Fibroblast of lung (primary cell): ENCODE measurements at regions not wholly inside any gene's neighbourhood (a gene's known extent, or its start where the extent isn't known, plus 50 kb on each side); places are given as distances from the start of the nearest gene placed in this dataset.

Source experiments
- DNase-seq, 2 donors: peaks; one replicate each; pipeline versions ENCODE4 v3.0.0 to v3.0.0-alpha.2; 2010; ENCODE audit warnings: low read depth in 2 of 2
- H2AFZ ChIP-seq: 2 replicates; pipeline ENCODE4 v1.5.1; 2012; ENCODE audit warnings: low read length, control low read depth, inconsistent platforms
- H3K27ac ChIP-seq: 2 replicates; pipeline ENCODE4 v1.5.1; 2011; ENCODE audit warnings: low read length, control low read depth; ENCODE audit not compliant: insufficient read depth
- H3K27me3 ChIP-seq: 2 replicates; pipeline ENCODE4 v1.5.1; 2011; ENCODE audit warnings: mild to moderate bottlenecking, low read length; ENCODE audit not compliant: control insufficient read depth, insufficient read depth
- H3K36me3 ChIP-seq: 2 replicates; pipeline ENCODE4 v1.5.1; 2011; ENCODE audit warnings: low read length; ENCODE audit not compliant: control insufficient read depth, insufficient read depth
- H3K4me1 ChIP-seq: 2 replicates; pipeline ENCODE4 v1.5.1; 2011; ENCODE audit warnings: low read length; ENCODE audit not compliant: control insufficient read depth, insufficient read depth; ENCODE audit errors: extremely low read depth
- H3K4me2 ChIP-seq: 2 replicates; pipeline ENCODE4 v1.5.1; 2011; ENCODE audit warnings: low read length, control low read depth; ENCODE audit not compliant: insufficient read depth; ENCODE audit errors: extremely low read depth
- H3K4me3 ChIP-seq, 4 experiments: fragments of 200-600 bp in 1 of 4; sonication (generic) in 1 of 4; replicated peaks in 1 of 4; 2 replicates each; pipeline ENCODE4 v1.5.1; 2011 to 2016; ENCODE audit warnings: low read length in 4 of 4, low read depth in 3 of 4, mild to moderate bottlenecking in 3 of 4, control low read depth in 2 of 4, inconsistent platforms in 1 of 4, mixed read lengths in 1 of 4; ENCODE audit not compliant: insufficient read depth in 1 of 4; ENCODE audit errors: control extremely low read depth in 1 of 4
- H3K79me2 ChIP-seq: 2 replicates; pipeline ENCODE4 v1.5.1; 2012; ENCODE audit warnings: mild to moderate bottlenecking, low read length, inconsistent platforms; ENCODE audit not compliant: control insufficient read depth, insufficient read depth
- H3K9ac ChIP-seq: 2 replicates; pipeline ENCODE4 v1.5.1; 2011; ENCODE audit warnings: mild to moderate bottlenecking, low read length, control low read depth; ENCODE audit not compliant: insufficient read depth
- H3K9me3 ChIP-seq: 2 replicates; pipeline ENCODE4 v1.5.1; 2012; ENCODE audit warnings: low read depth, low read length; ENCODE audit not compliant: control insufficient read depth, insufficient read depth
- H4K20me1 ChIP-seq: 2 replicates; pipeline ENCODE4 v1.5.1; 2011; ENCODE audit warnings: low read length; ENCODE audit not compliant: control insufficient read depth, insufficient read depth; ENCODE audit errors: extremely low read depth
- CTCF ChIP-seq, 2 donors: IDR thresholded peaks in 1 of 2; conservative IDR thresholded peaks in 1 of 2; 1 replicate in 1 of 2; 2 replicates in 1 of 2; pipeline ENCODE4 v1.5.1; 2011 to 2012; ENCODE audit warnings: low read length in 2 of 2, control low read depth in 1 of 2, inconsistent platforms in 1 of 2, low read depth in 1 of 2, mild to moderate bottlenecking in 1 of 2
- EZH2 ChIP-seq: IDR thresholded peaks from 2 replicates; pipeline ENCODE4 v1.5.1; 2012; ENCODE audit warnings: low read length, control low read depth, mild to moderate bottlenecking; ENCODE audit errors: missing control alignments

- Histone ChIP-seq H3K9ac (no peak overlapping the region), H2AFZ (no peak overlapping the region), H3K27ac (no peak overlapping the region), H3K36me3 (no peaks in the 10 kb centered on the region), H3K4me3 (no peak overlapping the region), H3K4me1 (no peaks in the 10 kb centered on the region), H4K20me1 (no peaks in the 10 kb centered on the region), H3K27me3 (no peaks in the 10 kb centered on the region), H3K4me2 (no peak overlapping the region), H3K79me2 (no peaks in the 10 kb centered on the region), H3K9me3 (no peaks in the 10 kb centered on the region)
- TF ChIP-seq CTCF (conservative IDR thresholded peaks at IDR 0.05 in 1 of 2, IDR thresholded peaks at IDR 0.05 in 1 of 2; ENCODE audit: low read depth in 1 of 2, low read length in 2 of 2) (no peak), EZH2 (no peak)
- no peak for DNase-seq
Measured at GRCh38 chr14:28876572-28876945, 110.0 kb downstream of the FOXG1 start.

GRCh38 chr14:28877923-28878322 is 111.3 kb downstream of the FOXG1 start:
- TF ChIP-seq CTCF (conservative IDR thresholded peaks at IDR 0.05 in 1 of 2, IDR thresholded peaks at IDR 0.05 in 1 of 2; ENCODE audit: low read depth in 1 of 2, low read length in 2 of 2) = no peak
- no peak for TF ChIP-seq EZH2
- no peaks in the 10 kb centered on the region for H4K20me1 ChIP-seq
- no peak overlapping the region for H3K9ac ChIP-seq
- H3K4me2 ChIP-seq = no peak overlapping the region
- H3K36me3 ChIP-seq = no peaks in the 10 kb centered on the region
- no peaks in the 10 kb centered on the region for H3K27me3 ChIP-seq
- no peaks in the 10 kb centered on the region for H3K9me3 ChIP-seq
- no peak overlapping the region for H2AFZ ChIP-seq
- no peaks in the 10 kb centered on the region for H3K79me2 ChIP-seq
- H3K27ac ChIP-seq = no peak overlapping the region
- no peaks in the 10 kb centered on the region for H3K4me1 ChIP-seq
- DNase-seq = no peak
- no peak overlapping the region for H3K4me3 ChIP-seq

- H3K79me2 ChIP-seq = no peaks in the 10 kb centered on the region
- H3K4me2 ChIP-seq = no peak overlapping the region
- no peak overlapping the region for H3K9ac ChIP-seq
- no peak overlapping the region for H3K27ac ChIP-seq
- TF ChIP-seq CTCF (conservative IDR thresholded peaks at IDR 0.05 in 1 of 2, IDR thresholded peaks at IDR 0.05 in 1 of 2; ENCODE audit: low read depth in 1 of 2, low read length in 2 of 2) (no peak), EZH2 (no peak)
- no peaks in the 10 kb centered on the region for H3K27me3 ChIP-seq
- H3K4me3 ChIP-seq = no peak overlapping the region
- H3K9me3 ChIP-seq = no peaks in the 10 kb centered on the region
- DNase-seq = no peak
- no peaks in the 10 kb centered on the region for H3K4me1 ChIP-seq
- H2AFZ ChIP-seq = no peak overlapping the region
- H4K20me1 ChIP-seq = no peaks in the 10 kb centered on the region
- H3K36me3 ChIP-seq = no peaks in the 10 kb centered on the region
Measured at GRCh38 chr14:28879573-28879996, 113.0 kb downstream of the FOXG1 start.
